AML-193 (cell line): ENCODE measurements at regions not wholly inside any gene's neighbourhood (a gene's known extent, or its start where the extent isn't known, plus 50 kb on each side); places are given as distances from the start of the nearest gene placed in this dataset.

ENCODE experiments used
- DNase-seq, 2 experiments: peaks; one replicate each; lab custom pipeline; 2025; lab: John Stamatoyannopoulos, UW

DNA sequence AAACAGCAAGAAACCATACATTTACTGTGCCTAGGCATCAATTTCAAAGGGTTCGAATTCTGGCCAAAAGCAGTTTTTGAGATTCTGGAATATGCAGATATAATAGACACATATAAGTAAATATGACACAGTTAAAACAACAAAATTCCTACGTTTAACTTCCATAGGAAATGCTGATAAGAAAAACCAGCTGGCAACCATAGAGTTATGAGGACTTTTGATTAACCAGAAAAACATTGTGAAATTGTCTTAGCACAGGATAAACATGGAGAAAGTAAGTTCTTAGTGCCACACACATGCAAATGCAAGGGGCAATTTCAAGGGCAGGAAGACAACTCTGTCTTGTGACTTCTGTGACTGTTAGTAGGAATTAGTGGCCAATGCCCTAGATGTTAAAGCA, 702.1 kb downstream of the TNS3 start:
- DNase-seq, result no peak

- DNase-seq, result no peak
Measured at GRCh38 chr7:46871516-46871915, 710.4 kb downstream of the TNS3 start.

DNA sequence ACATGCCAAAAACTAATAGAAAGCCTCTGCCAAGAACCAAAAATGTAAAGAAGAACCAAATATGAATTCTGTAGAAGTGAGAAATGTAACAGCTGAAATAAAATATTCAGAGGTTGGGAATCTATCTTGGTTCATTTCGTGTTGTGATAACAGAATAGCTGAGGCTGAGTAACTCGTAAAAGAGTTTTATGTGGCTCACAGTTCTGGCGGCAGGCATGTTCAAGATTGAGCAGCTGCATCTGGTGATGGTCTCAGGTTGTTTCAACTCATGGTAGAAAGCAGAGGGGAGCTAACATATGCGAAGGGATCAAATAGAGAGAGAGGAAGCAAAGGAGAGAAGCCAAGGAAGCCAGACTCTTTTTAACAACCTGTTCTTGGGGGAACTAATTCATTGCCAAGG, 717.2 kb downstream of the TNS3 start:
- DNase-seq, result no peak

DNA sequence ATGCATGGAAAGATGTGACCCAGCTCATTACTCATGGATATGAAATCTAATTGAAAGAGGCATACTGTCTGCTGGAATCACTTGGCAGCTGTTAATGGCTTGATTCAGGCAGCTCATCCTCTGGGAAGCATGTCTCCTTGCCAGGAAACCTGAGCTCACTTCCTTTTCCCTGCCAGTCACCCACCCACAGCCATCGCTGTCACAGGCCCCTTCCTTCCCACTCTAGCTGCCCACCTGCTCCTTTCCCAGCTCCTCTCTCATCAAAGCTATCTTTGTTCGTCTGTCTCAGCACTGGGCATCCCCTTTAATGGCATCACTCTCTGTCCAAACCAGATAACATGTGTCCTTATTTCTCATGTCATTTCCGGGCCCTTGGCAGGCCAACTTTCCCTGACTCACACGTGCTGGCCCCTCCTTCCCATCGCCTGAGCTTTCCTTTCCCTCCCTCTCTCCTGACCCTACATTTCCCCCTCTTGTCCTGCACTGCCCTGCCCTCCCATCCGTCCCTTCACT, 721.9 kb downstream of the TNS3 start:
- DNase-seq, result no peak

- DNase-seq, result no peak
Measured at GRCh38 chr7:46855851-46856250, 726.1 kb downstream of the TNS3 start.

- no peak for DNase-seq
Measured at GRCh38 chr7:46854958-46855473, 726.9 kb downstream of the TNS3 start.

- DNase-seq, result no peak
Measured at GRCh38 chr7:46853451-46853850, 728.5 kb downstream of the TNS3 start.

GRCh38 chr7:46852795-46853194, 729.1 kb downstream of the TNS3 start:
- DNase-seq, result no peak

DNA sequence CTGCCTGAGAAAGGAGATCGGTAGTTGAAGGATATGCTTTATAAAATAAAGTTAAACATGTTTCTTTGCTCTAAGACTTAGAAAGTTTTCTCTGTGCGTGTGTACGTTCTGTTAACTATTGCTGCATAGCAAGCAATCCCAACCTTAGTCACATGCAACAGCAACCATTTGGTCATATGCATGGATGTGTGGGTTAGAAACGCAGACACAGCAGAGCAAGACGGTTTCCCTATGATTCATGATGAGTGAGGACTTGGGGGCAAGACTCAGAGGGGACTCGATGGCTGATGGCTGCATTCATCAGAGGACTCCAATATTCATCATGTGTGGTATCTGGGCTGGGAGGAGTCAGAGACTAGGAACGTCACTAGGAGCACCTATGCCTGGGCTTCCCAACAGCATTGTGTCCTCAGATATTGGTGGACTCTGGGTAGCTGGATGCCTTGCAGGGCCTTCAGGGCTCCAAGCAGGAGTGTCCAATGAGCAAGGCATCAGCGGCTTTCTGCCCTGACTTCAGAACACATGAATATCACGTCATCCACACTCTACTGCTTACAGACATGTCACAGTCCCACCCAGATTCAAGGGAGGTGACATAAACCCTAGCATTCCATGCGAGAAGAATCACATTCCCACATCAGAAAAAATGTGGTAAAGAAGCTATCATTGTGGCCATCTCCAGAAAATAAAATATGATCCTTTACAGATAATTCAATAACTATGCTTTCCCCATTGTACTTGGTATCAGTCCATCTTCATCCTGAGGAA, 731.2 kb downstream of the TNS3 start:
- DNase-seq, result no peak

GRCh38 chr7:46848944-46849343, 733.0 kb downstream of the TNS3 start:
- DNase-seq, result no peak

DNA sequence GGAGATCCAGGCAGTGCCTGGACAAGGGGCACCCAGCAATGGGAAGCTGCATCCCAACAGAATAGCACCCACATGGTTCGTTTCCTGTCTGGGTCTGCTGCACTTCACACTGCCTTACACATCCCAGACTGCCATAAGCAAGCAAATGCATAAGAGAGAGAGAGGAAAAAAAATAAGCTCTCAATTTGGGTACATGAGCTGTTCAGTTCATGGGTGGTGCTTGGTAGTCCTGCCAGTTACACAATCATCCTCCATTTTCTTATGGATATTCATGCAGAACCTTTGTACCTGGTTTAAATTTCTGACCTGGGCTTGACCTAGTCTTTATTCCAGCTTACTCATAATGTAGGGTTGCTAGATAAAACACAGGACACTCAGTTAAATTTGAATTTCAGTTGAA, 733.6 kb downstream of the TNS3 start:
- no peak for DNase-seq

DNA sequence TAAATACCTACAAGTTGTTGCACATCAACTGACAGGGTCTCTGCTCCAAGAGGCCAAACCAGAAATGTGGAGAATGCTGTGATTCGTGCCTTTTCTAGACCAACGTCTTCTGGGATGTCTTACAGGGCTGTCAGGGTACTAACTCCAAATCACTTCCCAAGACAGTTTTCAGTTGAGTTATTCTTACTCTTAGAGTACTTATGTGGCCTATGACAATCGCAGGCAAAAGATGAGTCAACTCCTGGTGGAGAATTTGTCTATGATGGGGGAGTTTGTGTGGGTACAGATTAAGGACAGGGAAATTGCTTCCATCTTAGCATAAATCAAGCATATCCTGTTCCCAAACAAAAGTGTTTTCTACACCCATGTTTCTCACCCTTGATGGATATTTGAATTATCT, 734.8 kb downstream of the TNS3 start:
- no peak for DNase-seq

GRCh38 chr7:46844486-46844885, 737.4 kb downstream of the TNS3 start:
- DNase-seq, result no peak

GRCh38 chr7:46841248-46841647, 740.7 kb downstream of the TNS3 start:
- DNase-seq, result no peak

GRCh38 chr7:46839651-46840050, 742.3 kb downstream of the TNS3 start:
- DNase-seq, result no peak

GRCh38 chr7:46838463-46838862, 743.4 kb downstream of the TNS3 start:
- no peak for DNase-seq

GRCh38 chr7:46835556-46835955, 746.4 kb downstream of the TNS3 start:
- no peak for DNase-seq

- DNase-seq, result no peak
Measured at GRCh38 chr7:46834921-46835320, 747.0 kb downstream of the TNS3 start.

DNA sequence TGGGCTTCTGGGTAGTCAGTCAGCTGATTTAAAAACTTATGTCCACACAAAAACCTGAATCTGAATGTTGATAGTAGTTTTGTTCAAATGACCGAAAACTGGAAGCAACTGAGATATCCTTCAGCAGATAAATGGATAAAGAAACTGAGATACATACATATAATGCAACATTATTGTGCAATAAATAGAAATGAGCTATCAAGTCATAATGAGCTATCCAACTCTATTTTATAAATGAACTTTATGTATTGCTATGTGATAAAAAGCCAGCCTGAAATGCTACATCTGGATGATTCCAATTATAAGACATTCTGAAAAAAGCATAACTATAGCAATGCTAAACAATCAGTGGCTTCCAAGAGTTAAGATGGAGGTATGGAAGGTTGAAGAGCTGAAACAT, 748.7 kb downstream of the TNS3 start:
- no peak for DNase-seq

DNA sequence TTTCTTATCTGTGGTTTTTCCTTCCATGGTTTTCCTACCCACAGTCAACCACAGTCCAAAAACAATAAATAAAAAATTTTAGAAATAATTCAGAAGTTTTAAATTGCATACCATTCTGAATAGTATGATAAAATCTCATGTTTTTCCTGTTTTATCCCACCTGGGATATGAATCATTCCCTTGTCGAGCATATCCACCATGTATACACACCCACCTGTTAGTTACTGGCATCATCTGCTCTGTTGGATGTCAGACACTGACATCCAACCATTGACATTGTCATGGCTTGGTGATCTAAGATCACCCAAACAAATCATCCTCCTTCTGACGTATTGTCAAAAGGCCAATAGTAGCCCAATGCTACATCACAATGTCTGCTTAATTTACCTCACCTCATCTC, 749.8 kb downstream of the TNS3 start:
- no peak for DNase-seq

- DNase-seq, result no peak
Measured at GRCh38 chr7:46819819-46820218, 762.1 kb downstream of the TNS3 start.

- DNase-seq, result no peak
Measured at GRCh38 chr7:46814516-46815250, 767.2 kb downstream of the TNS3 start.

GRCh38 chr7:46812101-46812675, 769.7 kb downstream of the TNS3 start:
- DNase-seq, result no peak
